ENCODE measurements at regions not wholly inside any gene's neighbourhood (a gene's known extent, or its start where the extent isn't known, plus 50 kb on each side); places are given as distances from the start of the nearest gene placed in this dataset.
"Not testable (repeated sequence)": the region's sequence is repeated elsewhere in the genome, so short reads cannot be mapped to it uniquely, and the experiment has no call there.

DNA sequence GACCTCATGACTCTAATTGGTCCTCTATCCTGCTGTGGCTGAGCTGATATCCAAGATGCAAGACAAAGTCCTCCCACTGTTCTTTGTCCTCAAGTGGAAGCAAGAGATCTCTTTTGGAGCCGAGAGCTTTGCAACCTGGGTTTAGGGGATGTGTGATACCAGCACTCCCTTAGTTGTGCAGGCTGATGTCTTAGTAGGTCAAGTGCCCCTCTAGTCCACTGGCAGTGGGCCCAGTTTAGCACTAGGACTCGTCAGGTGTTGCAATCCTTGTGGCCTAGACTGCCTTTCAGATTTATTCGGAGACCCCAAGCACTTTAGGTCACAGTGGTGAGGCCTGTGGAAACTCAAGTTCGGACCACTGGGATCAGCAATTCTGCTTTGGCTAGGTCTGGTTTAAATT, 64.0 kb downstream of the GPRASP3 start:
- no peak for DNase-seq

DNA sequence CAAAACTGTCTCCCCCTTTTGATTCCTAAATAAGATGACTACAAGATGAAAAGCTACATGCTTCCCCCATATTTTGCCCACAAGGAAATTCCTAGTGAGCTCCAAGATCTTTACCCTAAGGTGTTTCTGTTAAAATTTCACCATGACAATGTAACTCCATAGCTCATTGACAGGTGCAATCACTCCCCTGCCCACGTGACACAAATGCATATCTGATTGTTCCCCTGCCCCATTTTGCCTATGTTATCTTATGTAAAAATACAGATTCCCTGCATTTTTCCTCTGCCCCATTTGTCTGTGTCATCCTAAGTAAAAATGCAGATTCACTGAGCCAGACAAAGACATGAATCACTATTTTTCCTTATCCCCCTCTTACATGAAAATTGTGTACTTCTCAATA, 66.7 kb downstream of the GPRASP3 start:
- no peak for DNase-seq

DNA sequence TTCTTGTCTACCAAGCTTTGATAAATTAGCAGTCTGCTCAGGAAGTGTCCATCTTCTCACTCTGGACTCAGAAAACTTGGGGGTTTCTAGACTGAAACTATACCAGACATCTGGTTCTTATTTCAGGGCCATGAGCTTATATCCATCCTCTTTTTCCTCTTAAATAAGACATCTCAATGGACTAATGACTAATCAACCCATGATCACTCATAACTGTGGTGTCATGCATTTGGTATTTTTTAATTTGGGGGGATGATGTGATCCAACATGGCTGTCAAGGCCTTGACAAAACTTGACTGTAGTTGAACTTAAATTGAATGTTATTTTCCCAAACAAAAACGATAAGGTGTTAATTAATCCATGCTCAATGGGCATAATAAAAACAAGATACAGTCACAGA, 87.8 kb downstream of the GPRASP3 start:
- DNase-seq = no peak

DNA sequence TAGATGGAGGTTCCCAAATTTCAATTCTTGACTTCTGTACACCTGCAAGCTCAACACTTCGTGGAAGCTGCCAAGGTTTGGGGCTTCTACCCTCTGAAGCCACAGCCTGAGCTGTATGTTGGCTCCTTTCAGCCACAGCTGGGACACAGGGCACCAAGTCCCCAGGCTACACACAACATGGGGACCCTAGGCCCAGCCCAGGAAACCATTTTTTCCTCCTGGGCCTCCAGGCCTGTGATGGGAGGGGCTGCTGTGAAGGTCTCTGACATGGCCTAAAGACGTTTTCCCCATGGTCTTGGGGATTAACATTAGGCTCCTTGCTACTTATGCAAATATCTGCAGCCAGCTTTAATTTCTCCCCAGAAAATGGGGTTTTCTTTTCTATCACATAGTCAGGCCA, 97.7 kb downstream of the GPRASP3 start:
- not testable (repeated sequence) for DNase-seq

DNA sequence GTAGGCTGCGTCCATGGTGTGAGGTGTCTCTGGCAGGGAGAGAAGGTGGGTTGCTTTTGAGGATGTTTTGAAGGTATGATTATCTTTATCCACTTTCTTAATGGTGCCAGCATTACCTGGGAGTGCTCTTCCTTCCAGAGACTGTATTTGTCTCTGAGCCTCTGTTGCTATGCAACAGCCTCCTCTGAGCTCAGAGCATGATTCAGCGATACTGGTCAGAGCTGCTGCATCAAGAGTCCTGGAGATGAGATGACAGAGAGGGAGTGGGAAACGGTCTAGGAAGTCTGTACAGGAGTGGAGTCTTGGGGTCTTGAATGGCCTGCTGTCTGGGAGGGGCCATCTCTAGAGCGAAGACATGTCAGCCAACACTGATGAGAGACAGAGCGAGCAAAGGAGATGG, 104.4 kb upstream of the RAB40AL start:
- DNase-seq = no peak

DNA sequence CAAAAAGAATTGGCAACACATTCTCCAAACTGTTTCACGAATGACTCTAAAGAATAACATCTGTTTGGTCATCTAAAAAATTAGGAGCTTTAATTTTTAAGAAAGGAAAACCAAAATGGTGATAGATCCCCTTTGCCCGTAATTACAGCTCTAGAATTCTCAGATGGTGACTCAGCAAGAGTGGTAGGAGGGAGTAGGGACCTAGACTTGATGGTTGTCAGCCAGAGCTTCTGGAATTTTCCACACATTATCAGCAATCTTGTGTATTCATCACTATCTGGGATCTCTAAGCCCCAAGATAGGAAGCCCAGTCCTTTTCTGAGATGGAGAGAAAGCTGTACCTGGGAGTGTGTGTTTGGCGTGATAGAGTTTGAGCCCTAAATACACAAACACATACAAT, 103.9 kb upstream of the RAB40AL start:
- no peak for DNase-seq

DNA sequence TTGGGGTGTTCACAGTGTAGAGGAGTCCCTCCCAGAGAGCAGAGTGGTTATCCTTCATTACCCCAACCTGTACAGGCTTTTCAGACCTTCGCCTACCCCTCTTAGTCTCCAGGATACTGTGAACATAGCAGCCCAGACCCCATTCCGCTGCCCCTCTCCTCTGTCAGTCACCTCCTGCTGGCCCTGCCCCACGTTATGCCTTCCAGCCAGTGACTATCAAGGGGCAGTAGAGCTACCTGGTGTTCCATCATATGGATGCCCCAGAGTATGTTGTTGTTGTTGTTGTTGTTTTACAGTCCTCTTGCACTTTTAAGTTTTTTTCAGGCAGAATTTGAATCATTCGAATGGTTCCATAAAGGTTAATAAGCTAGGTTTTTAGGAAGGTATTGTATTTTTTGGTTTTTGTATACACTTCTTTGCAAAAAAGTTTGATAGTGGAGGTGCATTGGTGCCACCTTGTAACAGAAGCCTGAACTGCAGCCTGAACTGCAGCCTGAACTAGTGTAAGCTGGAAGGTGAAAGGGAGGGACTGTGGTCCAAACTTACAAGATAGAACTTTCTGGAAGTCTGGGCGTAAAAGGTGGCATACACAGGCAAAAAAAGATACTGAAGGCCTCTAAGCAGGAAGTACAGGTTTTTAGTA, 101.4 kb upstream of the RAB40AL start:
- DNase-seq = no peak

DNA sequence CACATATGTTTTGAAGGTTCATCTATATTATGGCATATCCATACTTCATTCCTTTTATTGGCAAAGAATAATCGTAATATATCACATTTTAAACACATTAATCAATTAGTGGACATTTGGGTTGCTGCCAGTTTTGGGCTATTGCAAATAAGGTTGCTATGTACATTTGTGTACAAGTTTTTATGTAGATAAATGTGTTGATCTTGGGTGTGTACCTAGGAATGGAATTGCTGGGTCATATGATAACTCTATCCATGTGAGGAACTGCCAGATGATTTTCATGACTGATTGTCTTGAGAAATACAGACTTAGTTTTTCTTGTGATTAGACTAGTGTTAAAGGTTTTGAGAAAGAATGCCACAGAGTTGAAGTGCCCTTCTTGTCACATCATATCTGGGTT, 99.2 kb upstream of the RAB40AL start:
- no peak for DNase-seq

DNA sequence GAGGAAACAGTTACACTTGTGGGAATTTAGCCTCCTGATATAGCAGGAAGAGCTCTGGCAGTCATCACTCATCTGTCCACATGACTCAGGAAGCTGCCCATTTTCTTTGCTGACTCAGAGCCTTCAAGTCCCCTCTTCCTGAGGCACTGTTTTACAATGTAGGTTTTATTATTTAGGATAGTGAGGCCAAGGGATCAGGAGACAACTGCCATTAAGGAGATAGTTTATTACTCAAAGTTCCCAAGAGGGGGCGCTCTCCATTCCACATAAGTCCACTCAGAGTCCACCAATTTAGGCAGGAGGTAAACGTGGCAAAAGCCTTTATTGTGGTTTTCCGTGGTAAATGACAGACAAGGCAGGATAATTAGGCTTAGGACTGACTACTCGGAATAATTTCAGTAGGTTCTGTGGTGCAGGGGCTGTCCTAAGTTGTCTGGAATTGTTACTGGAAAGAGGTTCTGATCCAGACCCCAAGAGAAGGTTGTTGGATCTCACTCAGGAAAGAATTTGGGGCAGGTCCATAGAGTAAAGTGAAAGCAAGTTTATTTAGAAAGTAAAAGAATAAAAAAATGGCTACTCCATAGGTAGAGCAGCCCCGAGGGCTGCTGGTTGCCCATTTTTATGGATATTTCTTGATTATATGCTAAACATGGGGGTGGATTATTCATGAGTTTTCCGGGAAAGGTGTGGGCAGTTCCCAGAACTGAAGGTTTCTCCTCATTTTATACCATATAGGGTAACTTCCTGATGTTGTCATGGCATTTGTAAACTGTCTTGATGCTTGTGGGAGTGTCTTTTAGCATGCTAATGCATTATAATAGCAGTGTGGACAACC, 96.0 kb upstream of the RAB40AL start:
- no peak for DNase-seq

DNA sequence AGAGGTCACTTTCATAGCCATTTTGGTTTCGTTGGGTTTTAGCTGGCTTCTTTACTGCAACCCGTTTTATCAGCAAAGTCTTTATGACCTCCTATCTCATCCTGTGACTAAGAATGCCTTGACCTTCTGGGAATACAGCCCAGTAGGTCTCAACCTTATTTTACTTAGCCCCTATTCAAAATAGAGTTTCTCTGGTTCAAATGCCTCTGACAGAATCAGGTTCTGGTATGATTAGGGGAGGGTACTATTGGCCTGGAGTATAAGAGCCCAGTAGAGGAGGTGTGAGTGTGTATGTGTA, 95.4 kb upstream of the RAB40AL start:
- DNase-seq = no peak

DNA sequence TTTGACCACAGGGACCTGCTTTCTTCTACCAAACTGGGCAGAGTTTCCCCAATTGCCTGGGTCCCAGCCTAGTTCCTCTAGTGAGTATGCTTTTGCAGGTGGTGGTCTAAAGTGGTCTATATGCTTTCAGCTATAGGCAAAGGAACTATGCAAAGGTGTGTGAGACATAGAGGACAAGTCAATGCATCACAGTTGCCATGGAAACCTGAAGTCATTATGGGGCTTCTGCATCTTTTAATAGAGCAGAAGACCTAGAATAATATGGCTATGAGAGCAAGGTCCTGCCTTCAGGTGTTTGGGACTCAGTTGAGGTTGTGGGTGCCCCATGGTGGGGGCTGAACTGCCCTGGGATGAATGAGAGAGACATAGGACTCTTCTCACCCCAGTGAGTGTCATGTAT, 92.1 kb upstream of the RAB40AL start:
- no peak for DNase-seq

DNA sequence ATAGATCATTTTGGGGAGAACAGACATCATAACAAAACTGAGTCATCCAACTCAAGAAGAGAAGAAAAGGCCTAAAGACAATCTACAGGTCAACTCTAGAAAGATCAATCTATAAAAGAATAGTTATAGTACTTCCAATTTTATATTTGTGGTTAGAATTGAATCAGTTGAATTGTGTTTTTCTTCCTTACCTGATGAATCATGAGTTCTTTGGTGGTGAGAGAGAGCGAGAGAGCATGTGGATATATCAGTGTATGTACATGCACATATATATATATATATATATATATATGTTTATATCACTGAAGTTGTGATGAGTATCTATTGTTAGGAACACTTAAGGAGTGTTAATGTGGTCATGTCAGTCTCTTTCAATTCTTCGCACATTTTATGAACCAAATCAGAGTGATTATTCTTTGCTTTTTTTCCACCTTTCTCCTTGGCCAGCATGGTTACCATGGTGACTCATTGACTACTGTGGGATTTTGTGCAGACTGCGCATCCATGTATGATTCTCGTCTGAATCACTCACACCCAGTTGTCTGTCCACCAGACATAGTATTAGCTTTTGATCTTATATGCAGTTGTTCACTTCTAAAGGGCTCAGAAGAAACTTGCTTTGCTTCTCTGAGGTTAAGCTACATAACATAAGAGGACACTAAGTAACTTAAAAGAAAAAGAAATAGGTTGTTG, 90.4 kb upstream of the RAB40AL start:
- DNase-seq = no peak

DNA sequence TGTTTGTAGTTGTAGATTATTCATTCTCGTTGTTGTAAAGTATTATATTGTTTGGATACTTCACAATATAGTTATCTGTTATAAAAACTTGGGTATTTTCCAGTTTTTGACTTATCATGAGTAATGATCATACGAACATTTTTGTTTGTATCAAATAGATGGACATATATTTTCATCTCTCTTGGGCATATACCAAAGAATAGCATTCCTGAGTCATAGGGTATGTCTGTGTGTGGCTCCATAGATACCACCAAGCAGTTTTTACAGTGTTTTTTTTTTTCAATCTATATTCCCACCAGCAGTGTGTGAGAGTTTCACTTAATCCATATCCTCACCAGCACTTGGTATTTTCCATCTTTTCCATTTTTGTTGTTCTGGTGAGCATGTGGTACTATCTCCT, 89.7 kb upstream of the RAB40AL start:
- DNase-seq = no peak

DNA sequence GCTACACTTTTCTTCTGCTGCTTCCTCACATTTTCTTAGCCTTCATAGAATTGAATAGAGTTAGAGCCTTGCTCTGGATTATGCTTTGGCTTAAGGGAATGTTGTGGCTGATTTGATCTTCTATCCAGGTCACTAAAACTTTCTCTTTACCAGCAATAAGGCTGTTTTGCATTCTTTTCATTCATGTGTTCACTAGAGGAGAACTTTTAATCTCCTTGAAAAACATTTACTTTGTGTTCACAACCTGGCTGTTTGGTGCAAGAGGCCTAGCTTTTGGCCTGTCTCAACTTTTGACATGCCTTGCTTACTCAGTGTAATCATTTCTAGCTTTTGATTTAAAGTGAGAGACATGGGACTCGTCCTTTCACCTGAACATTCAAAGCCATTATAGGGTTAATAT, 87.7 kb upstream of the RAB40AL start:
- DNase-seq = no peak

DNA sequence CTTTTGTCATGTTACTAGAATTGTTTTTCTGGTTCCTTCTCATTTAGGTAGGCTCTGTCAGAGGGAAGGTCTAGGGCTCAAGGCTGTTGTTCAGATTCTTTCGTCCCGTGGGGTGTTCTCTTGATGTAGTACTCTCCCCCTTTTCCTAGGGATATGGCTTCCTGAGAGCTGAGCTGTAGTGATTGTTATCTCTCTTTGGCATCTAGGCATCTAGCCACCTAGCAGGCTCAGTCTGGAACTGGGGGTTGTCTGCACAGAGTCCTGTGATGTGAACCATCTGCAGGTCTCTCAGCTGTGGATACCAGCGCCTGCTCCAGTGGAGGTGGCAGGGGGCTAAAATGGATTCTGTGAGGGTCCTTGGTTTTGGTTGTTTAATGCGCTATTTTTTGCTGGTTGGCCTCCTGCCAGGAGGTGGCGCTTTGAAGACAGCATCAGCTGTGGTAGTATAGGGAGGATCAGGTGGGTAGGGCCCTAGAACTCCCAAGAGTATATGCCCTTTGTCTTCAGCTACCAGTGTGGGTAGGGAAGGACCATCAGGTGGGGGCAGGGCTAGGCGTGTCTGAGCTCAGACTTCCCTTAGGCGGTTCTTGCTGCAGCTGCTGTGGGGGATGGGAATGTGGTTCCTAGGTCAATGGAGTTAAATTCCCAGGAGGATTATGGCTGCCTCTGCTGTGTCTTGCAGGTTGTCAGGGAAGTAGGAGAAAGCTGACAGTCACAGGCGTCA, 78.1 kb upstream of the RAB40AL start:
- DNase-seq = not testable (repeated sequence)

DNA sequence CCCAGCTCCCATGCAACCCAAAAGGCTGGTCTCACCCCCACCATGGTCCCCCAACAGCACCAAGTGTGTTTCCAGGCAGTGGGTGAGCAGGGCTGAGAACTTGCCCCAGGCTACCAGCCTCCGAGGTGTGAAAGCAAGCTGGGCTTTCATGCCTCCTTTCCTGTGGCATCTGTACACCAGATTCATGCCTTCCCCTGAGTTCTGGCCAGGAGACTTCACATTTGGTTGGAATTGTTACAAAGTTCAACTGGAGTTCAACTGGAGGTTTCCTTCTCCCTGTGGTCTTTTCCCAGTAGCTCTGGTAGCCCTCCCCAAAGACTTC, 77.6 kb upstream of the RAB40AL start:
- no peak for DNase-seq

DNA sequence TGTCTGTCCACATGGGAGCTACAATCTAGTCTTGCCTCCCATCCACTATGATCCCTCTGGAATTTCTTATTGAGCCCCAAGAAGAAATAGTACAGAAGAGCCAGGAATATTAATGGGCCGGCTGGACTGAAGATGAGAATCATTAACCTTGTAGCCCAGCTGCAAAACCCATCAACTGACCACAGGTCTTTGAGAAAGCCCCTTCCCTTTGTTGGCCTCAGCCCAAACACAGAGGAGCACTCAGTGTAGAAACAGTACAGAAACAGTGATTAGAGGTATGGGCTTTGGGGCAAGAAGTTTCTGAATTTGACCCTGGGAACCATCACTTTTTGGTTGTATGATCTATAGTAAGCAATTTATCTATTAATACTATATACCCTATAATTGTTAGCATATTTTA, 76.8 kb upstream of the RAB40AL start:
- no peak for DNase-seq

DNA sequence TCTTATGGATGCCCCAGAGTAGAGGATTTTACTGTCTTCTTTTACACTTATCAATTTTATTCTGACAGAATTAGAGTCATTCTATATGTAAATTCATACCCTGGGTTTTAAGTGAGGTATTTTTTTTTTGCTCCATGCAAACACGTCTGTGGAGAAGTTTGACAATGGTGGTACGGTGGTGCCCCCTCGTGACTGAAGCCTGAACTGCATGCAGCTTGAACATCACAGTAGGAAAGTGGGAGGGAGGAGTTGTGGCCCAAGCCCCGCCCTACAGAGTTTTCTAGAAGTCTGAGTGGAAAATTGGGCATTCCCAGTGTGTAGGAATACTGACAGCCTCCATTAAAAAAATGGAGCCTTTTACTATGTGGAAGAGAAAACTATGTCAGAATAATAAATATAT, 73.3 kb upstream of the RAB40AL start:
- peak; percentile 68 for DNase-seq

DNA sequence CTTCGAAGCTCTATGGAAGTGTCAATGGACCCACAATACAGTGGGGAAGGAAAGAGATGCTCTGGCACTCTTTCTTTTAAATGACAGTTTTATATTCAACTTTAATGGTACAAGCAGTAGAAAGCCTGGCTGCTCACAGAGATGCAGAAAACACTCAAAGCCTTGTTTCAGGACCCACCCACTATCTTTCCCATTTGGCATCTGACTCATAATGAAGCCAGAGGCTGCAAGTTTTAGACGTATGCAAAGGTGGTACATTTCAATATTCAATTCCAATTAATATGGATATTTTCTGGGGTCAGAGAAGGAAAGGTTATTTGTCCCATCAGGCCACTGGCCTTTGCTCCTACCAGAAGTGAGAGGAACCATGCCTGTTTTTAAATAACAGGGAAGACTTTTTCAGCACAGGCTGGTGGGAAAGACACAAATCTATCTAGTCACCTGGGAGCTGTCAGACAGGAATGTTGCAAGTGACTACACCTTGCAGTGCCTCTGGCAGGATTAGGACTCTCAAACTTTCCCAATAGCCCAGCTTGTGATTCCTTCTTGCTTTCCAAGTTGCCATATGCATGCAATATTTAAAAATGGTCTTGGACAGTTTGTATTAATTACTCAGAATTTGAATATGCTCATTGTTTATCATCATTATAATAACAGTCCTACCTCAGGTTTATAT, 70.0 kb upstream of the RAB40AL start:
- no peak for DNase-seq

DNA sequence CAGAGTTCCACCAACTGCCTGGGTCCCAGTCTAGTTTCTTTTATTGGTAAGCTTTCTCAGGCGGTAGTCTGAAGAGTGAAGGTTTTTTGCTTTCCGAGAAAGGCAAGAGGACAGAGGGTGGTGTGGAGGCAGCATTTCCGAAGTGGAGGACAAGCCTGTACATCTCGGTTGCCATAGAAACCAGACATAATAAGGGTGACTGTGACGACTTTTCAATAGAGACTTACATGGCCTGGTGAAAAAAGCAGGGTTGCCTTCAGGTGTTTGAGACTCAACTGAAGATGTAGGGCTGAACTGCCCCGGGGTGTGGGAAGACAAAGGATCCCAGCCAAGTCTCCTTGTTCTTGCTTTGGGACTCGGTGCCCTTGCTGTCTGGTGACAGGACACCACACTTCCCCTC, 53.6 kb upstream of the RAB40AL start:
- no peak for DNase-seq

Data from CD4-positive, alpha-beta T cell treated with Interferon gamma for 1 hour (primary cell).